CD14-positive monocyte (primary cell): ENCODE measurements at regions not wholly inside any gene's neighbourhood (a gene's known extent, or its start where the extent isn't known, plus 50 kb on each side); places are given as distances from the start of the nearest gene placed in this dataset.

ENCODE experiments used
- DNase-seq, 3 donors: peaks; one replicate each; pipeline ENCODE4 v3.0.0-alpha.2; 2011 to 2022
- H2AFZ ChIP-seq: 2 replicates; pipeline ENCODE4 v1.6.0; 2012; ENCODE audit warnings: mild to moderate bottlenecking, low read depth, low read length, inconsistent platforms; ENCODE audit not compliant: insufficient read depth, poor library complexity, severe bottlenecking
- H3K27ac ChIP-seq, 2 donors: 1 replicate in 1 of 2; 2 replicates in 1 of 2; pipeline ENCODE4 v1.5.1; 2012 to 2013; ENCODE audit warnings: low read length in 2 of 2, control low read depth in 1 of 2, inconsistent platforms in 1 of 2, low read depth in 1 of 2, mild to moderate bottlenecking in 1 of 2
- H3K27me3 ChIP-seq, 2 donors: one replicate each; pipeline versions ENCODE4 v1.6.0 to v1.6.1; 2011 to 2013; ENCODE audit warnings: low read length in 2 of 2; ENCODE audit not compliant: control insufficient read depth in 2 of 2, insufficient read depth in 2 of 2
- H3K36me3 ChIP-seq, 2 donors: replicated peaks in 1 of 2; 1 replicate in 1 of 2; 2 replicates in 1 of 2; pipeline versions ENCODE4 v1.5.1 to v1.6.1; 2012 to 2013; ENCODE audit warnings: low read length in 2 of 2, control low read depth in 1 of 2, inconsistent platforms in 1 of 2, mild to moderate bottlenecking in 1 of 2; ENCODE audit not compliant: insufficient read depth in 2 of 2, control insufficient read depth in 1 of 2
- H3K4me1 ChIP-seq, 2 donors: 1 replicate in 1 of 2; 2 replicates in 1 of 2; pipeline versions ENCODE4 v1.5.1 to v1.6.1; 2012 to 2013; ENCODE audit warnings: low read length in 2 of 2, control low read depth in 1 of 2, inconsistent platforms in 1 of 2, mild to moderate bottlenecking in 1 of 2, moderate library complexity in 1 of 2; ENCODE audit not compliant: insufficient read depth in 2 of 2, control insufficient read depth in 1 of 2
- H3K4me2 ChIP-seq: replicated peaks from 2 replicates; pipeline ENCODE3; 2012; ENCODE audit warnings: low read length, moderate library complexity, mild to moderate bottlenecking; ENCODE audit not compliant: poor library complexity, severe bottlenecking; ENCODE audit errors: extremely low read depth
- H3K4me3 ChIP-seq, 3 experiments: fragments of 200-600 bp in 1 of 3; sonication (generic) in 1 of 3; replicated peaks in 1 of 3; 1 replicate in 2 of 3; 2 replicates in 1 of 3; pipeline ENCODE4 v1.5.1; 2011 to 2013; ENCODE audit warnings: low read length in 3 of 3, mild to moderate bottlenecking in 3 of 3, control low read depth in 2 of 3, low read depth in 2 of 3, inconsistent platforms in 1 of 3, moderate library complexity in 1 of 3
- H3K79me2 ChIP-seq: 2 replicates; pipeline ENCODE4 v1.6.0; 2012; ENCODE audit warnings: mild to moderate bottlenecking, control low read depth, inconsistent platforms, low read length, moderate library complexity; ENCODE audit not compliant: insufficient read depth
- H3K9ac ChIP-seq: 2 replicates; pipeline ENCODE4 v1.6.0; 2017; ENCODE audit warnings: low read length, mild to moderate bottlenecking; ENCODE audit not compliant: insufficient read depth, poor library complexity, severe bottlenecking
- H3K9me3 ChIP-seq, 2 donors: replicated peaks in 1 of 2; 1 replicate in 1 of 2; 2 replicates in 1 of 2; pipeline versions ENCODE4 v1.5.1 to v1.6.1; 2012 to 2013; ENCODE audit warnings: low read length in 2 of 2, control low read depth in 1 of 2; ENCODE audit not compliant: control insufficient read depth in 1 of 2, insufficient read depth in 1 of 2
- H4K20me1 ChIP-seq: 2 replicates; pipeline ENCODE4 v1.6.0; 2012; ENCODE audit warnings: mild to moderate bottlenecking, low read length, control low read depth, moderate library complexity; ENCODE audit not compliant: insufficient read depth
- H3K27ac Mint-ChIP-seq, 7 donors: one replicate each; pipeline ENCODE4 v1.8.0; 2020; ENCODE audit warnings: mild to moderate bottlenecking in 7 of 7, mixed read lengths in 7 of 7, moderate library complexity in 6 of 7, inconsistent platforms in 2 of 7
- H3K27me3 Mint-ChIP-seq, 3 donors: one replicate each; pipeline ENCODE4 v1.8.0; 2021 to 2022; ENCODE audit warnings: low read depth in 3 of 3, mild to moderate bottlenecking in 3 of 3, mixed read lengths in 3 of 3, moderate library complexity in 3 of 3, inconsistent platforms in 1 of 3
- H3K36me3 Mint-ChIP-seq, 2 donors: one replicate each; pipeline ENCODE4 v1.8.0; 2020; ENCODE audit warnings: mixed read lengths in 2 of 2, inconsistent platforms in 1 of 2, mild to moderate bottlenecking in 1 of 2
- H3K4me1 Mint-ChIP-seq: one replicate; pipeline ENCODE4 v1.8.0; 2020; ENCODE audit warnings: mild to moderate bottlenecking, mixed read lengths
- H3K4me3 Mint-ChIP-seq, 2 donors: one replicate each; pipeline ENCODE4 v1.8.0; 2020; ENCODE audit warnings: mild to moderate bottlenecking in 2 of 2, mixed read lengths in 2 of 2, moderate library complexity in 1 of 2
- H3K9me3 Mint-ChIP-seq, 7 donors: one replicate each; pipeline ENCODE4 v1.8.0; 2020 to 2022; ENCODE audit warnings: mixed read lengths in 7 of 7, mild to moderate bottlenecking in 6 of 7, moderate library complexity in 6 of 7, inconsistent platforms in 2 of 7
- CTCF ChIP-seq: fragments of 200-600 bp; IDR thresholded peaks from one replicate; pipeline ENCODE4 v1.8.0; 2022; ENCODE audit warnings: antibody characterized with exemption, mild to moderate bottlenecking
- WGBS: methylation state at CpG from one replicate; pipeline ENCODE4 v1.1.5; 2013; ENCODE audit warnings: missing lambda C conversion rate; ENCODE audit not compliant: insufficient coverage; 5-methylcytosine and 5-hydroxymethylcytosine counted together
- intact Hi-C, 2 donors: fragments of 100-400 bp; cut with micrococcal nuclease; formaldehyde crosslinking; loops; one replicate each; pipeline versions ENCODE4 v1.15.0 to v1.15.1; 2023

DNA sequence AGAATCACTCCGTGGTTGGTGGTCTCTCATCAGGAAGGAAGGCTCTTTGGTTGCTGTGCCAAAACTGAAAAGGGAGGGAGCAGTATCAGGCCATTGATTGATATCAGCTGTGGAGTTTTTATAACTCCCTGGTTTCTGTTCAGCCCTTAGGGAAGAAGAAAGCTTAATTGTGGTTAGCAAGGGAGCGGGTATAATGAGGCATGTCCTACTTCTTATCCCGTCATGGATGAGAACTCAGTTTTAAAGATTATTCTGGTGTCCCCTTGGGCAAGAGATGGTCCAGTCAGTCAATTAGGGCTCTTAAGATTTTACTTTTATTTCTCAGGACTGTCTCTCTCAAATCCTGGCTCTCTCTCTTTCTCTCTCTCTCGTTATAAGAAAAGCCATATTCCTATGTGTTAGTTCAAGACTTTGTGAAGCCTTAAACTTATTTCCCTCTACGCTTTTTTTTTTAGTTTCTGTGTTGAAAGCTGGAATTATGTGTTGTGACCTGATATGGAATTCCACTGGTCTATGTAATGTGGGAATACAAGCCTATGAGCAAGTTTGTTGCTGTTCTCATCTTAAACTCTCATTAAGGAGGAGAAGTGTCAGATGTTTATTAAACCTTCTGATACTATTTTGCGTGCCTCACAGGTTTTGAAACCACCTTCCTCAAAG lies 514.0 kb upstream of the CDH2 start:
- WGBS: 100% methylated on average over 2 of the region's 6 CpGs
- Mint-ChIP-seq H3K9me3 (peaks cover 0 to 17% (median 6%) of the 10 kb centered on the region in 7 donors), H3K4me1 (no peaks in the 10 kb centered on the region), H3K4me3 (no peak overlapping the region), H3K36me3 (no peaks in the 10 kb centered on the region), H3K27ac (no peak overlapping the region), H3K27me3 (peaks cover 0 to 3% (median 0%) of the 10 kb centered on the region in 3 donors)
- Histone ChIP-seq H3K9ac (no peak overlapping the region), H3K4me1 (no peaks in the 10 kb centered on the region), H3K4me3 (no peak overlapping the region), H3K9me3 (no peaks in the 10 kb centered on the region), H3K79me2 (no peaks in the 10 kb centered on the region), H3K27me3 (no peaks in the 10 kb centered on the region), H3K27ac (no peak overlapping the region), H2AFZ (no peak overlapping the region), H3K4me2 (no peak overlapping the region), H4K20me1 (no peaks in the 10 kb centered on the region), H3K36me3 (no peaks in the 10 kb centered on the region)
- TF ChIP-seq CTCF: no peak
- DNase-seq: no peak
- intact Hi-C loops: no loop called here

DNA sequence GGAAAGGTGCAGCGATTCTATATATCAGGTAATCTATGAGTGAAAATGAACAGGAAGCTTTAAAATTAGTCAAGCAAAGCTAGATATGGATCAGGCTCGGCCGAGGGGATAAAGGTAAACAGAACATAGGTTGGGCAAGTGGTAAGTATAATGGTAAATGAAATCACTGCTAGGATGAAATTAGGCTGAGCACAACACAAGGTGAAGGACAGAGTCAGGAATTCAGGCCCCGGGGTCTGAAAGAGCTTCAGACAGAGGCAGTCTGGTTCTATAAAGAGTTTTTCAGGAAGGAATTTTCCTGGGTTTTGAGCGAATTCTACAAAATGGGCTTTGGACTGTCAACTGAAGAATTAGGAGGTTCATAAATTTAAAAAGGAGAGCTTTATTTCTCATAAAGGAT lies 513.2 kb upstream of the CDH2 start:
- H3K4me1 ChIP-seq: no peaks in the 10 kb centered on the region
- Mint-ChIP-seq H3K27ac (no peak overlapping the region), H3K36me3 (no peaks in the 10 kb centered on the region), H3K9me3 (peaks cover 0 to 14% (median 4%) of the 10 kb centered on the region in 7 donors), H3K4me3 (no peak overlapping the region), H3K27me3 (peaks cover 0 to 3% (median 0%) of the 10 kb centered on the region in 3 donors), H3K4me1 (no peaks in the 10 kb centered on the region)
- no peaks in the 10 kb centered on the region for H3K79me2 ChIP-seq
- DNase-seq: no peak
- H4K20me1 ChIP-seq: no peaks in the 10 kb centered on the region
- H3K27me3 ChIP-seq: no peaks in the 10 kb centered on the region
- H3K36me3 ChIP-seq: no peaks in the 10 kb centered on the region
- H3K27ac ChIP-seq: no peak overlapping the region
- intact Hi-C loops: no loop called here
- no peak for TF ChIP-seq CTCF
- H3K9me3 ChIP-seq: no peaks in the 10 kb centered on the region
- H2AFZ ChIP-seq: no peak overlapping the region
- WGBS: 74% methylated on average over 4 of the region's 5 CpGs
- H3K4me3 ChIP-seq: no peak overlapping the region
- H3K9ac ChIP-seq: no peak overlapping the region
- no peak overlapping the region for H3K4me2 ChIP-seq
